ENCODE measurements at regions not wholly inside any gene's neighbourhood (a gene's known extent, or its start where the extent isn't known, plus 50 kb on each side); places are given as distances from the start of the nearest gene placed in this dataset.

DNA sequence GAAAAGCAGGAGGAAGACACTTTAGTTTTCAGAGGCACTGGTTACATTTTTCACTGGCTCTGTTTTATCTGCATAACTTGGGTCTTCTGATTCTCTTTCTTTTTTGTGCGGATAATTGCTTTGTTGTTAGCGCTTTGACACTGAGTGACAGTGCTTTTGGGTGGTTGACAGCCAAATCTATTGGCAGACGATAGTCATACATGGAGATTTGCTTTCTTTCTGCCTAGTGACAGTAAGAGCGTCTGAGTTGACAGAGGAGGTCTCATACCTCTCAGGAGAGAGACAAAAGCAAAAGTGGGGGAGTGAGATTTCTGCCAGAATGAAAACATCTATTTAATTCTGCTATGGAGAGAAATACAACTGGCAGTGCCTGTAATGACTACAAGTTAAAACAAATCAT, 2278.0 kb upstream of the WWC1 start:
- no peak for DNase-seq

DNA sequence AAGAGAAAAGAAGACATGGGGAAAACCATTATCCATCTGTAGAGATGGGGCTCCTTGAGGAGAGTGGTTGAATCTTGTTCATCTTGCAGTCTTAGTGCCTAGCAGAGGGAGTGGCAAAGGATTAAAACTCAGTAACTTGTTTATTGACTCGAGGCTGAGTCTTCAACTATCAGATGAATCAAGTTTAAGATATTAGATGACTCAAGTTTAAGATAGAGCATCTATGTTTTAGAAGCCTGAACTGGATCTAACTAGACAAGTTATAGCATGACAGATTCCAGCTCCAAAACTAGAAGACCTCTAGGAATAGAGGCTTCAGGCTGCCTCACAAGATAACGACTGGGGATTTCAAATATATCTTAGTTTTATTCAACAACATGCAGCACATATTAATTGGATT, 2277.2 kb upstream of the WWC1 start:
- no peak for DNase-seq

DNA sequence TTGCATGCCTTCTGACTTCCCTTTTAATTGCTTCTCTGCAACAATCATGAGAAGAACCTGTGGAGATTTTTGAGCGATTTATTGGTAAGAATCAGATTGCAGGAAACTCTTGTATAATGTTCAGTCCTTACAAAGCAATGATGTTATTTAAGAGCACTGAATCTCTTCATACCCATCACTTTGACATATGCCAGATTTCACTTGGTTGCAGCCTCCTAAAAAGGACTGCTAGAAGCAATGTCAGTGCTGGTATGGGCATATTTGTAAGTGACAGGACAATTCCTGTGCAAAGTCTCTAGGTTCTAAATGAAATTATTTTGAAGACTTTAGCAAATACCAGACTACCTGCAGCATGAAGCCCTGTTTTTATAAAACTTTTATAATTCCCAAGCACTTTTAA, 2272.7 kb upstream of the WWC1 start:
- DNase-seq: no peak

DNA sequence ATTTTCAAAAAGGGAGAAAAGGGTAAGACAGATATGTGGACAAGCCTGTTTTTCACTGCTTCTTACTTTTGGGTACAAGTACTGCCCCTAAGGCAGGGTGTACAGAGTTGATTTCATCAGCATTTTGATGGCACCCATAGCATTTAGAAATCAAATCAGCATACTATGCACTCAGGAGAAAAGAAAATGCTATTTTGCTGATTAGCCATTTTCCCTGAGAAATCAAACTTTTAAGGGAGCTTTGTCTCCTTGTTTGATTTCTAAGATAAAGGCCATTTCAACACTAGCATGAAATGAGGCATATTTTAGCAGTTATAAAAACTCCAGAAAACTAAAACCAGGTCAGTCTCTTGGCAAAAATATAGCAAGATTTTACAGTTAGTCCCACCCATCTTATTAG, 2269.4 kb upstream of the WWC1 start:
- DNase-seq: no peak

DNA sequence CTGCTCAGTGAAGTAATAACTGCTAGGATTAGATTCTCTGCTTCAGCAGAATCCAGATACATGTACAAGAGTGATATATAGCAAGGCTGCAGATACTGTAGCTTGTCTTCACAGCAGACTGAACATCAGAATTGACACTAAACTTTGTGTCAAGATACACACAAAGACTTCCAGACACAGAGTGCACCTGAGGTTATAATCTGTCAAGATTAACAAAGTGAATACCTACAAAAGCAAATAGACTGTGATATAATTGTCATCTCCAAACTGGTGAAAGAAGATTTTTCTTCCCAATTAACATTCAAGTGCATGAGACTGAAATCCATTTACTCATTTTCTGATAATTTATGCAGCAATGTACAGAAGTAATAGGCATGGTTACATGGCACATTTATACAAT, 2266.5 kb upstream of the WWC1 start:
- DNase-seq: no peak

DNA sequence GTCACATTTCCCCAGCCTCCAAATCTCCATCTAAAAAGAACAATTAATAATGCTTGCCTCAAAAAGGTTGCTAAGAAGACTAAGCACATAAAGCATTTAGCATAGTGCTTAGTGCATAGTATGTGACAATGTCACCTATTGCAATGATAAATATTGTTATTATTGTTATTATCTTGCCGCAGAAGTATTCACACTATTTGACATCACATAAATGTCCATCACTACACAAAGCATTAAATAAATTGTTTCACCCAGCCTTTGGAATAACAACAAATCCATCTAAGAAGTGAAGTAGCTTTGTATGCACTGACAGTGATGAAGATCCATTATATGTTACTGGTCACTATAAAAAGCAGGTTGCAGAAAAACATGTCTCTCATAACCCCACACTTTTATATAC, 2263.9 kb upstream of the WWC1 start:
- DNase-seq: no peak

DNA sequence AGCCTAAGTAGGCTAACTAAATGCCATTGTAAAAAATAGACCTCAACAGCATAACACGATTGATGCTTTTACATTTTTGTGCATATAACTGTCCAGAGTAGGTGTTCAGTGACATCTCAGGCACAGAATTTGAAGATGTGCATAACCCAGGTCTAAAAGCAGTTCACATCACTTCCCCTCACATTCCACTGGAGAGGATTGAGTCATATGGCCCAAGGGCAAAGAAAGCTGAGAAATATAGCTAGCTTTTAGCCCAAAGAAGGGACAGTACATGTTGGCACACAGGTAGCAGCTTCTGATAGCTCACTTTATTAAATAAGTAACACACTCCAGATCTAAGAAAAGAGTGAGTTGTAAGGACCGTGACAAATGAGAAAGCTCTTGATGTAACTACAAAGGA, 2259.5 kb upstream of the WWC1 start:
- no peak for DNase-seq

DNA sequence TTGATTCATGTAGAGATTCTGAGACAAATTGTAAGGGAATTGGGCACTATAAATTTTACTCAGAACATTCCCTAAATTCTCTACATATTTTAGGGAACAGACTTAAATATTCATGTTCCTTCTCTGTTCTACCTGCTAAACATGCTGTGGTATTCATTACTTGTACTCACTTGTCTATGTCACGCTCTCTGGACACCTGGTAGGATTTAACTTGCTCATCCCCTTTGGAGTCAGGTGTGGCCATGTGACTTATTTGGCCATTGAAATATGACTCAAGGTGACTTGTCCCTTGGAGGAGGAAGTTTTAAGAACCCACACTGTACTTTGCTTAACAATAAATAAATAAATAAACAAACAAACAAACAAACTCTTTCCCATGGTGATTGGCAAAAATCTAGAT, 2258.8 kb upstream of the WWC1 start:
- no peak for DNase-seq

DNA sequence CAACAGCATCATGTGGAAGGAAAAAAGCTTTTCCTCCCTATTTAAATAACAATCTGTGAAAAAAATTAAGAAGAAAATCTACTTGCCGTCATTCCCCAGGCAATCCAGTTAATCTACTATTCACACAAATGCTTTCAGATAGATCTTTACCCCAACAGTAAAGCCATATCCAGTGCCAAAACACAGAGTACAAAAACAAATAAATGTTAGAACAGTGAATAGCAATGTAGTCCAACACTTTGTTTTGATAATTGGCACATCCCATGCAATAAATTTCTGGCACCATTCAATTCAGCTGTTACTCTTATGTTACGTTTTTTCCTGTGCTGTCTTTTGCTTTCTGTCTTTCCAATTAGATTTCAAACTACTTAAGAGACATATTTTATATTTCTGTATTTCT, 2245.5 kb upstream of the WWC1 start:
- no peak for DNase-seq

DNA sequence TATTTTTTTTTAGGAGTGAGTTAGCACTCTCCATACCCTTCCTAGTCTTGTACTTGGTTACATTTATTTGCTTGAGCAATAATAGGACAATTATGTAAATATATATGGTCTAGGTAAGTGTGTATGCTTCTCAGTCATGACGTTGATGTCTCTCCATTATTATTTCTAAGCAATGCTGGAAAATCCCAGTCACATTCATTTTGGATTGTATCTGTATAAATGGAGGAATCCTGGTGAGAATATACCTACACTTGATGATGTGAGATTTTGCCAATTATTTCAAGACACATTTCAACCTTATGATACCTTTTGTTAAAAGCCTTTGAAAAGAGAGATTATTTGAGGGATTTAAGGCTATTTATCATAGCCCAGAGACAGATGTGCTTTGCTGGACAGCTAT, 2244.5 kb upstream of the WWC1 start:
- no peak for DNase-seq

DNA sequence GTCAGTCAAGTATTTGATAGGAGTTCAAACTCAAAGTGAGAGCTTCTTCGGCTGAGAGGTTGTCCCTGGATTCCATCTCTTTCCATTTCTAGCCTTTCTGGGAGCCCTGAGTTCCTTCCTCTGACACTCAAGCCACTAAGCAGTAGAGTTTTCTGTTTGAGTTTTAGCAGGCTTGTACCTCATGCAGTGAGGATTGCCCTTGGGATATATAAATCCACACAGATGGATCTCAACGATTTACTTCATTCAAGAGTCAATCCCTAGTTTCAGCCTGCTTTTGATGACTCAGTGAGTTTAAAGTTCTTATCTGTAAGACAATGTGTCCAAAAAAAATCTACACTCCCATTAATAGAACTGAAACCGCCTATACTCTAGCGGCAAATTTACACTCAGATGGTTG, 2240.9 kb upstream of the WWC1 start:
- DNase-seq: no peak

DNA sequence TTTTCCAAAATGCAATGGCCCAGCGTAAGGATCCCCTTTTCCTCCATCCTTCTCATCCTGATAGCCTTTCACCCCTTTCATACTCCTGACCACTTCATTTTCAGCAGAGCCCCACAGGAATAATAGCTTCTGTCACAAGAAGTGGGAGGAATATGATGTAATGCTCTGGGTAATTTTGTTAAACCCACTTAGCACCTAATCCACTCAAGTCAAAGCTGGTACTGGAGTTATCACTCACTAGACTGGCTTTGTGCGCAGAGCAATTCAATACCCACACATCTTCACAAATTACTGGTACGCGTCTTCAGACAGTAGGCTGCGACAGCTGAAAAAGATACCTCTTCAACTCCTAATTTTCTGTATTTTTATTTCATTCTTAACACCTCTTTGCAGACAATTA, 2232.8 kb upstream of the WWC1 start:
- no peak for DNase-seq

DNA sequence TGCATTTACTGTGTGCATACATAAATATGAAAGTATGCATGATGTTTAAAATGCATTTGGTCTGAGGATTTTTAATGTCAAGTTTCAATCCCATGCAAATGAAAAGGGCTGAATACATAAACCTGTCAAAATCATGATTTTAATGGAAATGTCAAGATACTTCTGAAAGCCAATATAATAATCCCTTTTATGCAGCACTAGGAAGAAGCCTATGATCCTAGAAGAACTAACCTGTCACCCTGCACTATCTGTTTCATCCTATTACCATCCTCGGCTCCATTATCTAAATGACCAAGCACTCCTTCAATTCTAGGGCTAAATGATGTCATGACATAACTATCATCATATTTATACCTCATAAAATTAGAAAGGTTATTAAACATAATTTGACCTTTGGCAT, 2229.4 kb upstream of the WWC1 start:
- no peak for DNase-seq

DNA sequence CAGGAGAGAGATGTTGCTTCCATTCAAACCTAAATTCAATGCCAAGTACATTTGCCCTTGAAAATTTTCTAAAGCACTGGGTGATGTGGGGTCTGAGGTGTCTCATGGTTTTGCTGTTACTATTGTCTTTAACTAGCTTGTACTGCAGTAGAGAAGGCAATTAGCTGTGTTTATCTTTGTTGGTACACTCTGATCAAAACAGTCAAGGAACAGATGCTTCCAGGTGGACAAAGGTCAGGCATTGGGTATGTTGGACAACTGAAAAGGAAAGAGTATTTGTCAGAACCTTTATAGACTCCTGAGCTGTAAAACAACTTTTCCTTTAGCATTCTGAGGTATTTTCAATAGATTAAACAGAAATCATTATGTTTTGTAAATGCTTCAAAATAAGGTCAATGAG, 2228.7 kb upstream of the WWC1 start:
- no peak for DNase-seq

DNA sequence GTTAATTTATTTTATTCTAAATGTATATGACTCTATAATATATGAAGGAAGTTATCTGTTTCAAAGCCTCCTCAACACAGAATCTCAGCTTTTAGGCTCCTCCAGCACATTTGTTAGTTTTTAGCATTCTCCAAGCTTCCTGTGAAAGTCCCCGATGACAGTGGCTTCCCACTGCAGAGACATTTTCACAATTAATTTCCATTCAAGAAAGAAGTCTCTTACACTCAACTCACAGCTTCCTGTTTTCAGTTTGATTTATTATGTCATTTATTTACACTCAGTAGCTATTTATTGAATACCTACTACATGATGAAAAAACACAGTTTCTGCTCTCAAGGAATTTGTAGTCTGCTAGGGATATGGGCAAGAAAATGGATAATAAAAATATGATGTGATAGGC, 2228.2 kb upstream of the WWC1 start:
- DNase-seq: no peak

DNA sequence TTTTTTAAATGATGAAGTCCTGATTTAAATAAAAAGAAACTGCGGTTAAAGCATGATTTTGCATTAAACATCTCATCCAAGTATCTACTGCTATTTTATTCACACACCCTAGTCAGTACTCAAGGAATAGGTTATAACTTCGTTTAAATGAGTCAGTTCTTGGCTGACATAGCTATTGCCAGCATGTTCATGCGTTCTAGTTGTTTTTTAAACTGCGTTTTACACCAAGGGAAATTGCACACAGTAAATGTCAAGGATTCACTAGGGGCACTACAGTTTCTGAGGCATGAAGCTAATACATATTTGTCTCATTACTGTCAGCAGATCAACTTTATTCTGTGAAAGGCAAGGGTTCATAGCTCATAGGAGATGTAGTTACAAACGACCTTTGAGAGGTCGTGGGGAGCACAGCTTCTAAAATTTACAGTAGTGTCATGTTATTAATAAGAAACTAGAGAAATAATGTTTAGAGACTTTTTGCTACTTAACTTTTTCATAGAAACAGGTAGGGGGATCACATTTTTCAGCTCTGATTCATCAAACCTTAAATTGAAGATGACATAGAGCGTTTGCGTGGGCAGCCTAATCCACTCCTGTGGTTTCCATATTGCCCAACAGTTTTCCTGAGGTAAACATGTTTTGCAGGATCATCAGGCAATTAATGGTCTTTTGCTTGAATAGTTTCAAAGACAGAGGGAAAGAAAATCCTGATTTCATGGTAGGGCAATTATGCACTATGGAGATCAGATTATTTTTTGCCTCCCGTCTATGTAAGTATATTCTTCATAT, 2222.7 kb upstream of the WWC1 start:
- no peak for DNase-seq

DNA sequence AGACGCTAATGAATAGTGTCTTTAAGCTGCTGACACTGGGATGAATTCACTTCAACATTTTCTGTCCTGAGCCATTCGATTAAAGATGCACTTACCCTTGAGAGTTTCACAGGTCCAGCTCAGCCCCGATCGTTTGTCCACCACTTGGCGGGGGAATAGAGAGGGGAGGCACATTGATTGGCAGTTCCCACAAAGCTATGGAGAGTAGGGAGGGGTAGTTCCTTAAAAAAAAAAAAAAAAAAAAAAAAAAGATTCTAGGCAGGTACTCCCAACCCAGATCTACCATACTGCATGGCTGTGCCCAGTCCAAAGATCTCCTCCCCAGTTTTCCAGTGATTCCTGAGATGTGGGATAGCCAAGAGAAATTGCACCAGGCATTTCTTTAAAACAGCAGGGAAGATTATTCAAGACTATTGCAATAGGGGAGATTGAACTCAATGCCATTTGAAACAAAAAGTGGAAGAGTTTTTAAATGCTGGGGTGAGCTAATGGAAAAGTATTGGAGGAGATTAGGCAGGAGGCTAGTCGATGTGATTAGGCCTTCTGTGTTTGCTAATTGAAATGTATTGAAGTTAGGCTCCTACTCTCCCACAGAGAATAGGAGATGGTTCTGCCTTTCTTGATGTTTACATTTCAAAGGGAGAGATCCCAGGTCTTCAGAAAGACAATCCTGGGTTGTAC, 2217.4 kb upstream of the WWC1 start:
- no peak for DNase-seq

DNA sequence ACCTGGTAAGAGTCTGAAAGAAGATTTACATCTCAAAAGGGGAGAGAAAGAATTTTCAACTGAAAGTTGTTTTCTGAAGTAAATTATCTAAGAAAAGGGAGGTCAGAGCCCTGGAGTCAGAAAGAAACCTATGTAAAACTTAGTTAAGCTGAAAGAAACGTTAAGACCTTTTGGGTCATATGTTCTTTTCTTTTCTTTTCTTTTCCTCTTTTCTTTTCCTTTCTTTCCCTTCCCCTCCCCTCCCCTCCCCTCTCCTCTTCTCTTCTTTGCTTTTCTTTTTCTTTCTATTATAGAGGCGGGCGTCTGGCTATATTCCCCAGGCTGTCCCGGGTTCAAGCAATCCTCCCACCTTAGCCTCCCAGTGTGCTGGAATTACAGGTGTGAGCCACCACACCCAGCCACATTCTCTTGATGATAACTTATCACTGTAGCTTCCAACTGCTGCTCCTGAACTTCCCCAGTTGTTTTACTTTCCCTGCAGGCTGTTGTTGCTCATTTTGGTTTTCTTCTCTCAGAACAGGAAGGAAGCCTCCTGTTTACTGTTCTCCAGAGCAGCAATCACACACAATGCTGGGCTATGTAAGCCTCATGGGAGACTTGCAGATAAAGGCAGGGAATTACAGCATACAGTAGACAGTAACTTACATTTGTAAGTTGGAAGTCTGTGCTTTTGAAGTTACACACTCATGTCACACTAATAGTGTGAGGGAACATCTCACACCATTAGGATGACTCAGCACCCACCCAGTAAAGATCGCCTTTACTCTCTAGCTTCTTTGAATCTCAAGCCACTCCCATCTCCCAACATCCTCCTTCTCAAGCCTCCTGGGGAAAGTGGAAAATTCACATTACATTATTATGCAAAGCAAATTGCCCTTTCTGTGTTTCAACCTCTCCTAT, 2216.6 kb upstream of the WWC1 start:
- no peak for DNase-seq

DNA sequence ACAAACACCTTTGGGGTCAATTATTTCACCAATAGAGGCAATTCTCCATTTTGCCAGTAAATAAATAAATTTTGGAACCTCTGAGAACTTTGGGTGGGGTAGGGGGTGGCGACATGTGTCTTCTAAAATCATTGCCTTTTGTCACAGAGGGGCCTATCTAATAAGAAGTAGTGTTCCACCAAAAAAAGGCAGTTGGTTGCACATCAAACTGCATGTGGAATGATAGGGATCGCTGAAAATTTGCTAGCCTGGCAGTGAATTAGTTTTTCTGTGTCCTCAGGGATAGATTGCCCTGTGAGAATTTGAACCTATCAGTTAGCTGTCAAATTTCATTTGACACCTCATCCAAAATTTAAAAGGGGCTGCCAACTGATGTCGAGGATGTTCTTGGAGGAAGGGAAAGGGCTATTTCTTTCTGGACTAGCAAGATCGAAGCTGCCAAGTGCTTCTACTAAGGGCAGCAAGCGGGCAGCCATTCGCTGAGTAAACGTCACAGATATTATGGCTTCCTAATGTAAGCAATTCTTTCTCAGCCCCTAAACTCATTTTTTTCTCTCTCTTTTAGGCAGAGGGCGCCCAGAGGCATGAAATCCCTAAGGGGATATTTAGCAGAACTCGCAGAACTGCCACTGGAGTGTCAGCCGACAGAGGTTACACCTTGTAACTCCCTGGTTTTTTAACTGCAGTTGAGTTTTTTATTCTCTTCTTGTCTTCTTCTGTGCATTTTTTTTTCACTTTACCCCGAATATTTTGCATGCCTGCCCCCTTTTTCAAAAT, 2208.1 kb upstream of the WWC1 start:
- DNase-seq: no peak

DNA sequence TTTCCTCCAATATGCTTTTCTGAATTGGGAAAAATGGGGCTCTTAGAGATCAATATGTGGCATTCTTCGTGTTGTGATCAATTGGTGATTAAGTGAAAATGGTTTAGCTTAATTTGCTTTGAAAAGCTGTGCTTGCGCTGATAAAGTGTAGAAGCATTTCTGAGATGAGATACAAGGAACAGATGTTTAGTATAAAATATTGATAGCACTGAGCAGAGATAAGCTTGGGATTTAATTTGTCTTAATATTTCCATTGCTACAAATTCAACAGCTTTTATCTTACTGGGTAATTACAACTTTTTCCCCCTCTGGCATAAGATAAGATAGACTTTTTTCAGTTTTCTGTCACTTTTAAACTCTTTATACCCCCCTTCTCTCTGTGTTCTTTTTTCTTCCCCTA, 2204.9 kb upstream of the WWC1 start:
- DNase-seq: no peak

DNA sequence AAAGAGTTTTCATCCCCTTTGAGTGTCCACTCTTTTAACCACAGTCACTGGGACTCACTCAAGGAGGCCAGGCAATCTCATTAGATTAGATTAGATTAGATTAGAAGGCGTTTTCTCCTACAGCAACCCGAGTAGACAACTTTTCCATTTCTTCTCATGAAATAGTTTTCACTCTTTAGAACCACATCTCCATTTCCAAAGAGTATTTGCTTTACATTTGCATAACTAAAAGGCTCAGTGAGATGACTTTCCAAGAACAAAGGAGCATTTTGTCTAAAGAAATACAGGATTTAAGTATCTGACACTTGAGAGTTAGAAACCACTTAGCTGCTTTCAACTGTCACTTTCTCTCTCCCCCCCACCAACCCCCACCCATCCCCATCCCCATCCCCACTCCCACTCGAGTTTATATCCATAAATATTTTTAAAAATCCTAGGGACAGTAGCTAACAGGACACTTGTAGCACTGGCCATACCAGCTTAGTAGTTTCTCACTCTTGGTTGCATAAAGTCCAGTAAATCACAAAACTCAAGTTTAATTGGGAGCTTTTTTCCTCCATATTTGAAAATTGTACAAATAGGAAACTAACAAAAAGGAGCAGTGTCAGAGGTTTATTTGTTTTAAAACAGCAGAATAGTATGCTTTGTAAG, 2202.9 kb upstream of the WWC1 start:
- DNase-seq: no peak

Data from amygdala (tissue), 56 donors.